Heart right ventricle (tissue), 16 donors: ENCODE measurements at regions not wholly inside any gene's neighbourhood (a gene's known extent, or its start where the extent isn't known, plus 50 kb on each side); places are given as distances from the start of the nearest gene placed in this dataset.

Experiments
- ATAC-seq, 8 donors: fragments of 200-7000 bp; cut with Tn5 transposase; one replicate each; pipeline ENCODE4 v1.9.1; 2020; ENCODE audit warnings: mild to moderate bottlenecking in 8 of 8, moderate library complexity in 8 of 8, moderate number of reproducible peaks in 1 of 8
- DNase-seq, 2 donors: peaks; one replicate each; pipeline ENCODE4 v3.0.0-alpha.2; 2020
- H3K27ac ChIP-seq, 10 donors: fragments of 200-600 bp; sonication (generic) in 2 of 10; one replicate each; pipeline versions ENCODE4 v1.5.0 to v1.8.0; 2020 to 2022; ENCODE audit warnings: mild to moderate bottlenecking in 3 of 10
- H3K27me3 ChIP-seq, 7 donors: fragments of 200-600 bp; one replicate each; pipeline ENCODE4 v1.8.0; 2021 to 2022; ENCODE audit warnings: mild to moderate bottlenecking in 2 of 7
- H3K36me3 ChIP-seq, 9 donors: fragments of 200-600 bp; sonication (generic) in 1 of 9; one replicate each; pipeline versions ENCODE4 v1.5.0 to v1.8.0; 2020 to 2022; ENCODE audit warnings: mild to moderate bottlenecking in 2 of 9
- H3K4me1 ChIP-seq, 9 donors: fragments of 200-600 bp; sonication (generic) in 1 of 9; one replicate each; pipeline versions ENCODE4 v1.5.0 to v1.8.0; 2020 to 2022; ENCODE audit warnings: mild to moderate bottlenecking in 4 of 9
- H3K4me3 ChIP-seq, 10 donors: fragments of 200-600 bp; sonication (generic) in 2 of 10; one replicate each; pipeline versions ENCODE4 v1.5.0 to v1.8.0; 2020 to 2022; ENCODE audit warnings: mild to moderate bottlenecking in 7 of 10, moderate library complexity in 2 of 10
- H3K9me3 ChIP-seq, 11 donors: fragments of 200-600 bp in 10 of 11; sonication (generic) in 2 of 11; one replicate each; pipeline versions ENCODE4 v1.5.0 to v1.8.0; 2013 to 2022; ENCODE audit warnings: mild to moderate bottlenecking in 2 of 11, control low read depth in 1 of 11, moderate library complexity in 1 of 11
- CTCF ChIP-seq, 9 donors: fragments of 200-600 bp; sonication (generic) in 2 of 9; IDR thresholded peaks; one replicate each; pipeline versions ENCODE4 v1.5.0 to v1.8.0; 2021 to 2022; ENCODE audit warnings: antibody characterized with exemption in 9 of 9, mild to moderate bottlenecking in 5 of 9, moderate library complexity in 1 of 9
- WGBS, 2 donors: extraction: QIAGEN DNeasy Blood & Tissue Kit; methylation state at CpG; one replicate each; pipeline ENCODE4 v1.1.7; 2013; ENCODE audit warnings: inconsistent platforms in 1 of 2; 5-methylcytosine and 5-hydroxymethylcytosine counted together
- intact Hi-C, 10 donors: fragments of 100-400 bp; cut with DNase I; formaldehyde crosslinking; loops; one replicate each; pipeline versions ENCODE4 v1.11.1 to v1.14.2; 2022
- donor health status: Arrhythmogenic right ventricular cardiomyopathy.
- donor health status: ischemic (EF 13 %, LVEDD 7.1; RV severe dilation, severe dysfunction).
- donor health status: healthy with polysubstance abuse.
- donor health status: DM: no; HTN: yes; CAD: no.
- donor health status: DM: no; HTN: no; CAD: no.
- donor health status: ischemic (EF 25% LVEDD 6.9; RV normal size, moderate dysfunction).
- donor health status: ischemic (EF 25% LVEDD 5.7; RV mildly dilated, moderate dysfunction).
- donor health status: healthy.
- donor health status: DM: yes; HTN: yes; CAD: no.
- donor health status: Ischemic cardiomyopathy.
- donor health status: ischemic (EF 35%, LVEDD 5.7; RV mildly dilated, moderate dysfunction).
- donor health status: nonischemic (EF 11% LVEDD 7.7; RV severe dilation, severe dysfunction).
- donor health status: DM: yes; HTN: yes; CAD: no.
- donor health status: PGD.
- donor health status: ischemic (EF 29% LVEDD 5.4; RV normal size, mild dysfunction).
- donor health status: nonischemic (EF 23%, LVEDD 6.1; RV moderate dilation, normal function).

GRCh38 chr6:155587817-155588216 lies 132.2 kb upstream of the NOX3 start:
- TF ChIP-seq CTCF (IDR thresholded peaks at IDR 0.05) = no peak
- H3K27me3 ChIP-seq = no peaks in the 10 kb centered on the region
- WGBS, 2 donors = 75 to 82% methylated on average over 1 of the region's 1 CpG

DNA sequence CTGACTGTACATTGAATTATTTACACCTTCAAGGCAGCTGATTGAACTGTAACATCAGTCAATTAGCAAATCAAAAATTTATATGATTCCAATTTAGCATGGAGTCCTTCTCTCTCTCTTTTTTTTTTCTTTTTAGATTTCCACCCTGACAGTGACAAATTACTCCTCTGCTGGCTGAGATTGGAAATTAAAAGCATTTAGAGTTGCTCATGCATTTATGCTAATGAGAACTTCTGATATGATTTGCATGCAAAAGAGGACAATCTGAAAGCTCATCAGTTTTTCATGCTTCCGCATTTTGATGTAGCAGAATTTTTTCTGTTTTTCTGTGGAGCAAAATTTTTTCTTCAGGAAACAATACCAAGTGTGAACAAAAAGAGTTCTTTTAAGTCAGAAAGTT lies 130.5 kb upstream of the NOX3 start:
- no peak for ATAC-seq
- Histone ChIP-seq H3K27ac (no peak overlapping the region), H3K4me1 (no peaks in the 10 kb centered on the region), H3K4me3 (no peak overlapping the region), H3K9me3 (peaks cover 0 to 11% (median 0%) of the 10 kb centered on the region in 11 donors), H3K27me3 (no peaks in the 10 kb centered on the region), H3K36me3 (no peaks in the 10 kb centered on the region)
- no peak for DNase-seq
- WGBS, 2 donors = 95 to 96% methylated on average over 1 of the region's 1 CpG
- intact Hi-C loops = no loop called here
- TF ChIP-seq CTCF (IDR thresholded peaks at IDR 0.05) = no peak

More at GRCh38 chr6:155587817-155588216, 132.2 kb upstream of the NOX3 start:
- ATAC-seq (no peak), DNase-seq (no peak)
- no peak overlapping the region for H3K4me3 ChIP-seq
- H3K4me1 ChIP-seq = no peaks in the 10 kb centered on the region
- intact Hi-C loops = no loop called here
- no peaks in the 10 kb centered on the region for H3K36me3 ChIP-seq
- H3K27ac ChIP-seq = no peak overlapping the region
- peaks cover 0 to 11% (median 0%) of the 10 kb centered on the region in 11 donors for H3K9me3 ChIP-seq

DNA sequence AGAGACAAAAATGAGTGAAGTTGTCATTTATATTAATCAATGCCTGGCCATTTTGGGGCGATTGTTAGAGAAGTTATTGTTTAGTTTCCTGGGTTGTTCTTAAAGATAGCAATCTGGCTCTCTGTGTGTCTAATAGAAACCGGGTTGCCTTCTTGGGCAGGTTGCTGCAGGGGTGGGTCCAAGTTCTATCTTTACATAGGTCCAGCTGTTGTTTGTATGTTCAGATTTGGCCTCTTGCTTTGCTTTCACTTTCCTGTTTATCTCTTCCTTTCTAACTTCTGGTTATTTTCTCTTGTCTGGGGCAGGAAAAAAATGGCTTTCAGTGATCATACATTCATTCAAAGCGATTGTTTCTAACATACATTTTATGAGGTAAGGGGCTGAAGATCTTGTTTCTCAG lies 128.4 kb upstream of the NOX3 start:
- Histone ChIP-seq H3K4me1 (no peaks in the 10 kb centered on the region), H3K27me3 (no peaks in the 10 kb centered on the region), H3K9me3 (peaks cover 0 to 11% (median 0%) of the 10 kb centered on the region in 11 donors), H3K36me3 (no peaks in the 10 kb centered on the region), H3K27ac (no peak overlapping the region), H3K4me3 (no peak overlapping the region)
- TF ChIP-seq CTCF (IDR thresholded peaks at IDR 0.05) = no peak
- ATAC-seq (no peak), DNase-seq (no peak)
- whole genome bisulfite sequencing, 2 donors = 71 to 83% methylated on average over 3 of the region's 3 CpGs
- intact Hi-C loops = no loop called here

DNA sequence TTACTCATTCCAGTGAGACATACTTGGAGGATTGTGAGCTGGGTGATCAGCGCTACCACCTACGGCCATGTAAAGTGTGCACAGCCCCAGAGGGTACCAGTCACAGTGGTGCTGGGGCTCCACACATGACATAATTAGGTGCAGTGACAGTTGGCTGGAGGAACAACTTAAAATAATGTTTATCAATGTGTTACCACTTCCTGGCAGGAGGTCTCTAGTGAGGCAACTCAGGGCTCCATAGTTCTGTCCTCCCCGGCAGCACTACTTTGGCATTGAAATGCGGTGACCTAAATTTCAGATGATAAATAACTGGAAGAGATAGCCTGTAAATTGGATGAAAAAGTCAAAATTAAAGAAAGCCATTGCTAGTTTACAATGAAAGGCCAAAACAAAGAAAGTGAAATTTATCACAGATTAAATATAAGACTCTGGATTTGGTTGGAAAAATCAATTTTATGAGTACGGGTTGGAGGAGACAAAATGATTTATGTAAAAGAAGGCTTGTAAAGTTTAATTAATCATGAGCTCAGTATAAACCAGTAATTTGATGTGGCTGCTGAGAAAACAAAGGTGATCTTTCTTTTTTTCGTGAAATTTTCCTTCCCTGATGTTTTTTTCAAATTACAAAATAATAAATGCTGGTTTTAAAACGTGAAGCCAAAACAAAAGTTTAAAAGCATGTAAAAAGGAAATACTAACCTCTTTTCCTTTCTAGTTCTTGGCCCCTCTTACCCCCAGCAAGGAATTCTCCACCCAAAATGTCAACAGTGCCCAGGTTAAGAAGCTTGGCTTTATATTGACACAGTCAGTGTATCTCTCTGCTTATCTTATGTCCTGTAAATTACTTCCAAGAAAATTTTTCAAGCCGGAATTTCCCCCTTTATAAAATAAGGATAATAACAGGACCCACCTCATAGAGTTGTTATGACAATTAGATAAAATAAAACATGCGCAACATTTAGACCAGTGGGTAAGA lies 126.7 kb upstream of the NOX3 start:
- no peak for TF ChIP-seq CTCF (IDR thresholded peaks at IDR 0.05)
- no peak overlapping the region for H3K4me3 ChIP-seq
- intact Hi-C loops = no loop called here
- 73 to 88% methylated on average over 9 of the region's 9 CpGs for WGBS, 2 donors
- no peaks in the 10 kb centered on the region for H3K9me3 ChIP-seq
- DNase-seq (no peak), ATAC-seq (no peak)
- no peaks in the 10 kb centered on the region for H3K36me3 ChIP-seq
- no peak overlapping the region for H3K27ac ChIP-seq
- H3K4me1 ChIP-seq = no peaks in the 10 kb centered on the region
- H3K27me3 ChIP-seq = no peaks in the 10 kb centered on the region
